Endothelial cell of umbilical vein (primary cell): ENCODE measurements at regions not wholly inside any gene's neighbourhood (a gene's known extent, or its start where the extent isn't known, plus 50 kb on each side); places are given as distances from the start of the nearest gene placed in this dataset.

Source experiments
- BruUV-seq: library from RNA; stranded (reverse); fragments of 400-500 nt; replicated peaks from 2 replicates; lab custom pipeline; 2021; lab: Mats Ljungman, UMichigan
- CTCF ChIA-PET: fragments of 300-600, 350-600 bp; sonication (Branson Sonifier 250); formaldehyde crosslinking; loops from one replicate; lab custom pipeline; 2021; ENCODE audit warnings: antibody characterized with exemption, inconsistent platforms; lab: Charles Lee
- POLR2A ChIA-PET: fragments of 300-600, 350-600 bp; sonication (Branson Sonifier 250); formaldehyde crosslinking; loops from one replicate; lab custom pipeline; 2021; ENCODE audit warnings: antibody characterized with exemption, inconsistent platforms; lab: Charles Lee
- DNase-seq: peaks from one replicate; pipeline ENCODE4 v3.0.0-alpha.2; 2011; ENCODE audit warnings: low read depth, low spot score
- FAIRE-seq: peaks from 2 replicates; lab custom pipeline; 2011; peaks lifted over from hg19 to GRCh38; lab: Jason Lieb, UNC
- H2AFZ ChIP-seq: 2 replicates; pipeline ENCODE4 v1.6.0; 2012; ENCODE audit warnings: low read depth, low read length, control low read depth, inconsistent platforms
- H3K27ac ChIP-seq: 2 replicates; pipeline ENCODE4 v1.5.1; 2011; ENCODE audit warnings: low read depth, mild to moderate bottlenecking, control low read depth, low read length, moderate library complexity; ENCODE audit not compliant: insufficient read depth
- H3K27me3 ChIP-seq, 2 experiments: 2 replicates each; pipeline versions ENCODE4 v1.6.0 to v1.6.1; 2011; ENCODE audit warnings: low read length in 2 of 2, mixed read lengths in 1 of 2; ENCODE audit not compliant: control insufficient read depth in 2 of 2, insufficient read depth in 2 of 2
- H3K36me3 ChIP-seq, 2 experiments: 2 replicates in 1 of 2; 3 replicates in 1 of 2; pipeline ENCODE4 v1.5.1; 2011; ENCODE audit warnings: low read length in 2 of 2, mild to moderate bottlenecking in 1 of 2, moderate library complexity in 1 of 2; ENCODE audit not compliant: control insufficient read depth in 2 of 2, insufficient read depth in 2 of 2; ENCODE audit errors: extremely low read depth in 1 of 2
- H3K4me1 ChIP-seq: 3 replicates; pipeline ENCODE4 v1.5.1; 2011; ENCODE audit warnings: mild to moderate bottlenecking, low read length; ENCODE audit not compliant: control insufficient read depth, insufficient read depth; ENCODE audit errors: extremely low read depth
- H3K4me2 ChIP-seq: 2 replicates; pipeline ENCODE4 v1.6.1; 2011; ENCODE audit warnings: low read length, control low read depth, mixed read lengths; ENCODE audit not compliant: insufficient read depth
- H3K4me3 ChIP-seq, 3 experiments: fragments of 200-600 bp in 1 of 3; sonication (generic), shearing (Covaris generic) in 1 of 3; replicated peaks in 1 of 3; 2 replicates each; pipeline ENCODE4 v1.5.1; 2011 to 2016; ENCODE audit warnings: control low read depth in 3 of 3, low read length in 3 of 3, mild to moderate bottlenecking in 2 of 3, inconsistent platforms in 1 of 3, low read depth in 1 of 3, moderate library complexity in 1 of 3; ENCODE audit not compliant: insufficient read depth in 1 of 3
- H3K79me2 ChIP-seq: 2 replicates; pipeline ENCODE4 v1.6.0; 2012; ENCODE audit warnings: low read length, inconsistent platforms; ENCODE audit not compliant: control insufficient read depth, insufficient read depth
- H3K9ac ChIP-seq: replicated peaks from 2 replicates; pipeline ENCODE3; 2011; ENCODE audit warnings: low read length, control low read depth; ENCODE audit not compliant: insufficient read depth; ENCODE audit errors: extremely low read depth
- H3K9me1 ChIP-seq: replicated peaks from 3 replicates; pipeline ENCODE4 v1.6.0; 2011; ENCODE audit warnings: mild to moderate bottlenecking, low read length; ENCODE audit not compliant: control insufficient read depth, insufficient read depth; ENCODE audit errors: extremely low read depth
- H3K9me3 ChIP-seq: replicated peaks from 2 replicates; pipeline ENCODE4 v1.5.1; 2012; ENCODE audit warnings: low read length, inconsistent platforms; ENCODE audit not compliant: control insufficient read depth, insufficient read depth
- H4K20me1 ChIP-seq: replicated peaks from 2 replicates; pipeline ENCODE3; 2011; ENCODE audit warnings: mild to moderate bottlenecking, low read length; ENCODE audit not compliant: control insufficient read depth, insufficient read depth; ENCODE audit errors: extremely low read depth
- EZH2 ChIP-seq: IDR thresholded peaks from 2 replicates; pipeline ENCODE4 v1.6.1; 2012; ENCODE audit warnings: borderline replicate concordance, low read depth, mild to moderate bottlenecking, moderate library complexity, low read length, inconsistent platforms; ENCODE audit not compliant: severe bottlenecking
- FOS ChIP-seq: IDR thresholded peaks from 2 replicates; pipeline ENCODE4 v1.6.1; 2011; ENCODE audit warnings: mild to moderate bottlenecking, low read length, moderate library complexity, borderline replicate concordance; ENCODE audit not compliant: insufficient read depth
- GATA2 ChIP-seq: IDR thresholded peaks from 2 replicates; pipeline ENCODE4 v1.7.0; 2011; ENCODE audit warnings: low read depth, mild to moderate bottlenecking, moderate library complexity, mixed read lengths, low read length; ENCODE audit not compliant: insufficient read length, insufficient read depth
- JUN ChIP-seq: IDR thresholded peaks from 2 replicates; pipeline ENCODE4 v1.6.1; 2011; ENCODE audit warnings: borderline replicate concordance, low read depth; ENCODE audit not compliant: insufficient read length, insufficient read depth
- MYC ChIP-seq: IDR thresholded peaks from one replicate; pipeline ENCODE4 v1.6.1; 2011; ENCODE audit warnings: mild to moderate bottlenecking, low read depth, low read length
- POLR2A ChIP-seq: IDR thresholded peaks from 2 replicates; pipeline ENCODE4 v1.6.1; 2012; ENCODE audit warnings: low read depth, mild to moderate bottlenecking, control low read depth, low read length
- POLR2AphosphoS5 ChIP-seq: IDR thresholded peaks from 2 replicates; pipeline ENCODE4 v1.6.1; 2012; ENCODE audit warnings: low read depth, mild to moderate bottlenecking, control low read depth, low read length, moderate library complexity; ENCODE audit not compliant: insufficient read depth
- dilution Hi-C: fragments of 300-500 bp; cut with MboI; formaldehyde crosslinking; loops from one replicate; pipeline ENCODE4 v1.15.0; 2019; ENCODE audit warnings: low sequenced_read_pairs; ENCODE audit not compliant: extremely low pct_ligation_motif_present
- intact Hi-C: fragments of 100-400 bp; cut with micrococcal nuclease; formaldehyde crosslinking; loops from one replicate; pipeline ENCODE4 v1.10.0; 2022
- TF ChIP-seq, protein P1 (sequence below): IDR thresholded peaks from 2 replicates; pipeline ENCODE4 v1.6.1; 2011; ENCODE audit not compliant: insufficient read depth, insufficient read length
- TF ChIP-seq, protein P2 (sequence below), 2 donors: IDR thresholded peaks; 1 replicate in 1 of 2; 2 replicates in 1 of 2; pipeline ENCODE4 v1.5.1; 2011; ENCODE audit warnings: low read length in 2 of 2, mild to moderate bottlenecking in 2 of 2, moderate library complexity in 2 of 2, control low read depth in 1 of 2, inconsistent platforms in 1 of 2, low read depth in 1 of 2; ENCODE audit not compliant: insufficient read depth in 1 of 2; ENCODE audit errors: extremely low read depth in 1 of 2

DNA sequence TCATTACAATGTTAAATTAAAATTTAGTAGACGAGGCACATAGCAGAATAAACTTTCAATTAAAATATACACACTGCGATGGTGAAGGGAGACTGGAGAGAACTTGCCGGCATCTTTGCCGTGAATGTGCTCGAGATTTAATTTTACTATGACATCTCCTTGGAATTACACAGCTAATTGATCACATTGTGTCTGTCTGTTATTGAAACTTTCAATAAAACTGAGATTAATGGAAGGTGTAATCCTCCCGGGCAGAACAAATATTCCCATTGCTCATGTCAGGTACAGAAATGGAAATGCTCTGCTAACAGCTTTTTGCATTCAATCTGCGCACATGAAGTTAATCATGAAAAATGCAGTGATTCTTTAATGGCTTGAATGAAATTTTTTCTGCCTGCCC lies 210.1 kb upstream of the NLRP1 start:
- Histone ChIP-seq H3K27me3 (no peaks in the 10 kb centered on the region), H3K4me2 (no peak overlapping the region), H4K20me1 (no peaks in the 10 kb centered on the region), H3K9ac (no peak overlapping the region), H3K9me1 (no peaks in the 10 kb centered on the region), H3K4me3 (no peak overlapping the region), H3K79me2 (no peaks in the 10 kb centered on the region), H3K9me3 (no peaks in the 10 kb centered on the region), H3K4me1 (no peaks in the 10 kb centered on the region), H2AFZ (no peak overlapping the region), H3K27ac (no peak overlapping the region), H3K36me3 (no peaks in the 10 kb centered on the region)
- BruUV-seq = no TSS peak
- DNase-seq = no peak
- FAIRE-seq = no peak
- TF ChIP-seq POLR2AphosphoS5 (no peak), JUN (no peak), MYC (no peak), EZH2 (no peak), POLR2A (no peak), GATA2 (no peak), FOS (no peak)
- TF ChIP-seq, protein P1, sequence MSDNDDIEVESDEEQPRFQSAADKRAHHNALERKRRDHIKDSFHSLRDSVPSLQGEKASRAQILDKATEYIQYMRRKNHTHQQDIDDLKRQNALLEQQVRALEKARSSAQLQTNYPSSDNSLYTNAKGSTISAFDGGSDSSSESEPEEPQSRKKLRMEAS = no peak
- TF ChIP-seq, protein P2, sequence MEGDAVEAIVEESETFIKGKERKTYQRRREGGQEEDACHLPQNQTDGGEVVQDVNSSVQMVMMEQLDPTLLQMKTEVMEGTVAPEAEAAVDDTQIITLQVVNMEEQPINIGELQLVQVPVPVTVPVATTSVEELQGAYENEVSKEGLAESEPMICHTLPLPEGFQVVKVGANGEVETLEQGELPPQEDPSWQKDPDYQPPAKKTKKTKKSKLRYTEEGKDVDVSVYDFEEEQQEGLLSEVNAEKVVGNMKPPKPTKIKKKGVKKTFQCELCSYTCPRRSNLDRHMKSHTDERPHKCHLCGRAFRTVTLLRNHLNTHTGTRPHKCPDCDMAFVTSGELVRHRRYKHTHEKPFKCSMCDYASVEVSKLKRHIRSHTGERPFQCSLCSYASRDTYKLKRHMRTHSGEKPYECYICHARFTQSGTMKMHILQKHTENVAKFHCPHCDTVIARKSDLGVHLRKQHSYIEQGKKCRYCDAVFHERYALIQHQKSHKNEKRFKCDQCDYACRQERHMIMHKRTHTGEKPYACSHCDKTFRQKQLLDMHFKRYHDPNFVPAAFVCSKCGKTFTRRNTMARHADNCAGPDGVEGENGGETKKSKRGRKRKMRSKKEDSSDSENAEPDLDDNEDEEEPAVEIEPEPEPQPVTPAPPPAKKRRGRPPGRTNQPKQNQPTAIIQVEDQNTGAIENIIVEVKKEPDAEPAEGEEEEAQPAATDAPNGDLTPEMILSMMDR (IDR thresholded peaks at IDR 0.05; ENCODE audit: extremely low read depth in 1 of 2, insufficient read depth in 1 of 2, low read depth in 1 of 2, low read length in 2 of 2) = no peak
- ChIA-PET CTCF (interaction anchor here (0.6 to 2.9 kb wide), 41 partner anchors 9 to 628 kb away, joined by 3 to 29 read pairs (median 5); partner anchors contain the start of gene WSCD1), POLR2A (no interaction called here)
- dilution Hi-C loops = no loop called here
- intact Hi-C loops = loop anchor here (1.0 kb wide), 2 partner anchors 275 to 619 kb away; no protein-coding TSS in a partner anchor
